Pulmonary artery endothelial cell (primary cell): ENCODE measurements at regions not wholly inside any gene's neighbourhood (a gene's known extent, or its start where the extent isn't known, plus 50 kb on each side); places are given as distances from the start of the nearest gene placed in this dataset.

ENCODE experiments used
- DNase-seq: peaks from one replicate; pipeline ENCODE4 v3.0.0-alpha.2; 2011; ENCODE audit warnings: low read depth, low spot score

DNA sequence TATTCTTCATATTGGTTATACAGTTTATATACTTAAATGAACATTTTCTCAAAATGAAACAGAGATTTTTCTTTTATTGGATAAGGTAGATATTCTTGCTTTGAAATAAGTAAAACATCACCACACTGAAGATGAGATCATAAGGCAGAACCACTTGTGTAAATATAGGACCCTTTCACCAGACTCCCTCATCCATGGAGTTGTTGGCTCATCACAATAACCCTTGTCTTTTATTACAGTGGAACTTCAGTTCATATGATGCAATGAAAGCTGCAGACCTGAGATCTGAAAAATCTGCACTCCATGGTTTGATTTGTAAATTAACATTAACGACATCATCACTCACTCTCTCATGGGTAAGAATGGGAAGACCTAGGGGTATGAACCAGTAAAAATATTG is 51.9 kb upstream of the DBX2 start:
- DNase-seq = no peak

DNA sequence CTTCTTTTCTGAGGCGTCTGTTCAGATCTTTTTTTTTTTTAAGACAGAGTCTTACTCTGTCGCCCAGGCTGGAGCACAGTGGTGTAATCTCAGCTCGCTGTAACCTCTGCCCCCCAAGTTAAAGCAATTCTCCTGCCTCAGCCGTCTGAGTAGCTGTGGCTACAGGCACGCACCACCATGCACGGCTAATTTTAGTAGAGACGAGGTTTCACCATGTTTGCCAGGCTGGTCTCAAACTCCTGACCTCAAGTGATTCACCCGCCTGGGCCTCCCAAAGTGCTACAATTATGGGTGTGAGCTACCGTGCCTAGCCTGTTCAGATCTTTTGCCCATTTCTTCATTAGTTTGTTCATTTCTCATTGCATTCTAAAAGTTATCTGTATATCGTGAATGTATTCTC is 55.1 kb upstream of the DBX2 start:
- no peak for DNase-seq

DNA sequence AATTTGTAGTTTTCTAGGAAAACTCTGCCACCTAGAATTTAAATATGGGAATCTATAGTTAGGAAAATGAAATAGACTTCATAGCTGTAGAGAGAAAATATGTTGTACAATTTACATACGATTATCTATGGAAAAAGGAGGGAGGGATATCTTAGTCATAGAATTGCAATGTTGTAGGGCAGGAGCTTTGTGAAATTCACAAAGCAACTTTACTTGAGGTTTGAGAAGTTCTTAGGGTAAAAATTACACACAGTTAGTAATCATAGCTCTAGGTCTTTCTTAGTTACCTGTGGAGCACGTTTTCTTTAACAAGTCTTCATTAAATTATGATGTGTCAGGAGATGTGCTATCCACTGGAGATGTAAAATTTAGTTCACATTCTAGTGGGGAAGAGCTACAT is 61.4 kb upstream of the DBX2 start:
- DNase-seq = no peak

DNA sequence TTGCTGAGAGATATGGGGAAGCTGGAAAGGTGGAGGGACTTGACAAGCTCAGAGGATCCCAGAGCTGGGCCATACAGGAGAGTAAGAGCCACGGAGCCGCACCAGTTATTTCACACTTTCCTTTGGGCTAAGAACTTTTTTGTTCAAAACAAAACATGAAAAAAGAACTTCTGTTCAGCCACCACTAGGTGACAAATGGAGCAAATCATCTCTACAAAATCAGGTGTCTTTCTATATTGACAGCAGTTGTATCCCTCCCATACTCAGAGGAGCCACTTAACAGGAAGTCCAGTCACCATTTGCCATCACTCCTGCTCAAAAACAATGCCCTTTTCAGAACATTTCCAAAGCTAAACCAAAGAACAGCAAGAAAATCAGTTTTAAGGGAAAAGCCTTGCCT is 70.3 kb upstream of the DBX2 start:
- no peak for DNase-seq

DNA sequence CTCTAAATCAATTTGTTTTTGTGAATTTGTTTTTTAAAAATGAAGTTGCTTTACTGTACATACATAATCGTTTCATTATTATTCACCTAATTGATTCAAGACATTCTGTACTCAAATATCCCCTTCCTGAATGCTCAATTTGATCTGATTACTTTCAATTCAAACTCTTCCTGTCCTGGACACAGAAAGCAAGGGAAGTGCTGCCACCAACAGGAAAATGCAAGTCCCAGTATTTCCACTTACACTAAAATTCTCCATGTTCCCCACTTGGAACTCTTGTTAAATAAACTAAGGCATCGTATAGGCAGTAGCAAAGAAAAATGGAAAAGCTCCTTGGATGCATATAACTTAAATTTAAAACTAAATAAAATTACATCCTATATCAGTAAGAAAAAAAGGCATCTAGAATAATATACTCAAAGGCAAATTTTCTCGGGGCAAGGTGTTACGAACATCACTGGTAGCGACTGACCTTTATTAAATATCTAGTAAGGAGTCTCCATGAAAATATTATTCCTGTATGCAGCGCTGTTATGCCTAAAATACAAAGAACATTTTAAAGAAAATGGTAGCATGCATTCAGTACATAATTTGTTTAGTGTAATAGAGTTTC is 72.0 kb upstream of the DBX2 start:
- no peak for DNase-seq

DNA sequence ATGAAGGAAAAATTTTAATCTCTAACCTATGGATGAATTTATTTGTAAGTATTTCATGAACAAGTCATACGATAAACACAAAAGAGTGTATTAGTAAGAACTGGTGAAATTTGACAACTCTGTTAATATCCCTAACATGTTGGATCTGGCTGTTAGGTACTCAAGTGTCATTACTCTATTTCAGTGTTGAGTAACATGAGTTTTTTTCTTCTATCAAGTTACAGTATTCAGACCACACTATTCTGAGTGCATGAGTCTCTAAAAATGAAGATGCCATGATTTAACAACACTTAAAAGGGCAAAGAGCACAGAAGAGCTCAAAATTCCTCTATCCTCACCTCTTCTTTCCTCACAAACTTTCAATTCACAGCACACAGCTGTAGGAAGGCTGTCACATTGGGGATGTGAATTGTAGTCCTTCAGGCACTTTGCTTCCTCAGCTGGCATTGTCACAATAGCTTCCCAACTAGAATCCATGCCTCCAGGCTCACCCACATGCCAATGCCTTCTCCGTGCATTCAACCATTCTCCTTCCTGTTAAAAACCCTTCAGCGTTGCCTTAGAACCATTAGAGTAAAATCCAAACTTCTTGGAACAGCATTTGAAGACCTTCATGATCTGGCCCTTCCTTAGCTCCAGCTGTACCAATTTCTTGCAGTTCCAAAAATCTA is 73.7 kb upstream of the DBX2 start:
- no peak for DNase-seq

DNA sequence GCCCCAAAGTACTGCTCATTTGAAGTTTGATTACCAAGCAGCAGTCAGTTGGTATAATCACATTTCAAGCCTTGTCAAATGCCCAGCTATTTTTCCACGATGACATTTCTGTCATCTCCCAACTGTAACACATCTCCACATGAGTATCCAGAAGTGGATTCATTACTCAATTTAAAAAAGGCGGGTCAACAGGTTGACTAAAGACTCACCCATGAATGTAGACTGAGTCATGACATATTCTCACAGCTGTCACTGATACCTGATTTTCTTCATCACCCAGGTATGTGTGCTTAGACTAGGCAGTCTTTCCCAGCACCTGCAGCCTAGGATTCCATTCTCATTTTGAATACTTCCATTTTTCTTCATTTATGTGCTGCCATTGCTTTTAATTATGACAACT is 75.1 kb upstream of the DBX2 start:
- no peak for DNase-seq

DNA sequence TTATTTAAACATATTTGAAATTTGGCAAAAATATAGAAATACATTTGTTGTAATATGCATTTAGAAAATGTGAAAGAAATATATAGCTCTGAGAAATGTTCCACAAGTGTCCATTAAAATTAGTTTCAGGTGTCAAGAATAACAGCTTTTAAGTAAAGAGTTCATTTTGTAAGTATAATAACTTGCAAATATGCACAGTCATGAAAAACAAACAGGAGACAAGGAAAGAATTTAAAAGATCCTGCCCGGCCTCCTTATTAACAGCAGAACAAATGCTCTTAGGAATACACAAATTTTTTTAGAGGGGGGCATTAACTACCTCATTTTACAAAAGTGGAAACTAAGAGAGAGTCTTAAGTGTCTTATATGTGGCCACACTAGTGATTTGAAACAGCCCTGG is 77.7 kb upstream of the DBX2 start:
- DNase-seq = no peak

DNA sequence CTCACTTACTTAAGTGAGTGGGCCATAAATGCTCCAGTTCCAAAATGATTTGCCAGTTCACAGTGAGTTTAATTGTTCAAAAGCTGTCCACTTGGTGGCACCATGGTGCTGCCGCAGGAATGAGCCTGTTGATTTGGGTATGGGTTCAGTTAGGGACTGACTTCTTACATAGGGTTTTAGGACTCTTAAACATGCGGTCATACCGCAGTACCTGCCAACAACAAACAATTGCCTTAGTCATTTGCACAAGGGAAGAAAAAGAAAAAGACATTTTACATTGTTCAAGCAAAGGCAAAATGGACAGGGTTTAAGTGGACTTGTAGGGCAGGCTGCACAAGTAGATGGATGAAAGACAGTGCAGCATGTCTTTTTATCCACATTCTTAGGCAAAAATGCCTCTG is 80.0 kb upstream of the DBX2 start:
- peak; percentile 20 for DNase-seq

DNA sequence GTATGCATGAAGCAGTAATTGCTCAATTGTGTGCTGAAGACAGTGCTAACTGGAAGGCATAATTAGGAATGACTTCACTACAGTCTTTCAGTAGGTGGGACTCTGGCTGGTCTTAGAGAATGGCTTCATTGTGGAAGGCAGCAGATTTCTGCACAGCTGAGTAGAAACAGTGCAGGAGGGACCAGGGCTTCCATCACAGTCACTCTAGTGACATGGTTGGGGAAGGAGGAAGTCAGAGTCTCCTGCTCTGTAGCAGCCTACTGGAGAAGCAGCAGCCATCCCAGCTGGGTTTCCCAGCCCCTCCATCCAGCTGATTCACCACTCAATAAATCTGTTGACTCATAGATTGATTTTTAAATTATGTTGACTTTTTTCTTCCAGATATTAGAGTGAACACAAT is 80.6 kb upstream of the DBX2 start:
- DNase-seq = no peak

DNA sequence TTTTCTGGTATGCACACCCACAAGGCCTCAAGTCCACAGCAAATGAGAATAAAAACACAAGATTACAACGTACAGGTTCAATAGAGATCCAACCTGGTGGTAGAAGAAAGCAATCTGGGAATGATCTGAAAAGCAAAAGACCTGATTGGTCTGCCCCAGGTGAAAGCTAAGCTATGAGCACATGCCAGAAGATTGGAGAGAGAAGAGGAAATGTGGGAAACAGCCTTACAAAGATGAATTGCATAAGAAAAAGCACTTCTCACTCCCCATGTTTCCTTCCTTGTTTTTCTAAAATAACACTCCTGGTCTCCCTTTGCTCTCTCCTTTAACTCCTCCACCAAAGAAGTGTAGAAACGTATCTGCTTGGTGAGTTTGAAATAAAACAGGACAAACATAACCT is 77.3 kb upstream of the ANO6 start:
- DNase-seq = no peak

DNA sequence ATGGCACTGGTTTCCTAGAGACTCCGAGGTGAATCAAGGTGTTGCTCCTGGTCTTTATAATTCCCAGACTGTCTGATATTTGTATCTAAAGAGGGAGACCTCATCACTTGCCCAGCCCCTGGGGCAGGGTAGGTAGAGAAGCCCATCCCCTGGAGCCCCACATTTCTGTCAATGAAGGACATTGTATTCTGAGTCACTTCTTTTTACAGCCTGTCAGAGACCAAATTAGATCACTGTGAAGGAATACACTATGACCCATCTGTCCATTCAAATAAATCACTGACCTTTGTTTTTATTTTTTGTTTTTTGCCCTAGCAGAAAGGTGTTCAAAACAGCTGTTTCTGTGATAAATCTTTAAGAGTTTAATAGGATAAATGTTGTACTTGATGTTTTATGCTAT is 67.9 kb upstream of the ANO6 start:
- no peak for DNase-seq

DNA sequence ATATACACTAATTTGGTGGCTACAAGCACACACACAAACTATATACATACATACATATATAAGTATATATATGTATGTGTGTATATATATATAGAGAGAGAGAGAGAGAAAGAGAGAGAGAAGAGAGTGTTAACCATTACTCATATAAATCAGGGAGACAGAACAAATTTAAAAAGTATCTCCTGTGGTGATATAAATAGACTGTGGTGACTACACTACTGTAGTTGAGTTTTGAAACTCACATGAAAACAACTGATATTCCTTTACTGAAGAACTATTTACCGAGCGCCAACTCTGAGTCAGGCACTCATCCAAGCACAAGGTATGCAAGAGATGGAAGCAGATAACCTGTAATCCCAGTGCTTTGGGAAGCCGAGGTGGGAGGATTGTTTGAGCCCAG is 67.3 kb upstream of the ANO6 start:
- DNase-seq = no peak

DNA sequence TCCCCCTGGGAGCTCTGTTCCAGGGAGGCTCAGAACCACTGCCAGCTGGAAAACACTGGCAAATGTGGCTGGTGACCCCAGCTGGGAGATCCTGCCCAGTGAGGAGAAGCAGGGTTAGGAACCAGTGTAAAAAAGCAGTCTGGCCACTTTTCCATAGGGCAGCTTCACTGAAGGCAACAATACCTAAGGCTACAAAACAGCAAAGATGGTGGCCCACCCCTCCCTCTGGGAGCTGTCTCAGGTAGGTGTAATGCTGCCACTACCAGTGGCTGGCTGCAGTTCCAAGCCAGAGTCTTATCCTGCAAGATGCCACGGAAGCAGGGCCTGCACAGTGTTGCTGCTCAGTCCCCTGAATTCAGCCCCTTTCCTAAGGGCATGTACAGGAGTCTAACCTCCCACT is 50.6 kb upstream of the ANO6 start:
- DNase-seq = no peak

DNA sequence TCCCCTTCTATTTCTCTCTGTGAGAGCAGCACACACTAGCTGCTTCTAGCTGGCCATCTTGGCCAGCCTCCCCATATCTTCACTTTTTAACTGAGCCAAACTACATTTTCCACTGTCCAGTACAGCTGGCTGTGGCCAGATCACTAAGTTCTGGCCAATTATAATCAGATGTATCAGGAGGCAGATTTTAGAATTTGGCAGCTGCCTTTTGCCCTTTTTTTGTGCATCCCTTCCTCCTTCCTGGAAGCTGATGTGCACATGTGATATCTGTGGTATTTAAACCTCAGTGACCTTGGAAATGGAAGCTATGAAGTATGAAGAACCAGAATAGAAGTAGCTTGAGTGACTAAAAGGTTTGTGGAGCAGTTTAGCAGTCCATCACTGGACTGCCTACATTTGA is 49.8 kb upstream of the ANO6 start:
- no peak for DNase-seq
